ENCODE measurements at regions not wholly inside any gene's neighbourhood (a gene's known extent, or its start where the extent isn't known, plus 50 kb on each side); places are given as distances from the start of the nearest gene placed in this dataset.

GRCh38 chr6:84836366-84836765 is 72.0 kb upstream of the TBX18 start:
- TF ChIP-seq CTCF (IDR thresholded peaks at IDR 0.05) (no peak), POLR2AphosphoS5 (IDR thresholded peaks at IDR 0.05; ENCODE audit: low read depth, low read length) (no peak), REST (IDR thresholded peaks at IDR 0.05; ENCODE audit: insufficient read depth in 1 of 2, low read depth in 2 of 2, low read length in 1 of 2) (no peak)
